GM12878 (cell line): ENCODE measurements at regions not wholly inside any gene's neighbourhood (a gene's known extent, or its start where the extent isn't known, plus 50 kb on each side); places are given as distances from the start of the nearest gene placed in this dataset.

ENCODE experiments used
- ATAC-seq: fragments of 200-7000 bp; cut with Tn5 transposase; 3 replicates; pipeline ENCODE4 v1.9.1; 2020; ENCODE audit warnings: mild to moderate bottlenecking, moderate library complexity
- BruUV-seq: library from RNA; stranded (reverse); fragments of 400-500 nt; replicated peaks from 2 replicates; lab custom pipeline; 2021; lab: Mats Ljungman, UMichigan
- CTCF ChIA-PET: fragments of 300-600 bp; sonication (Branson Sonifier 250); formaldehyde crosslinking; extraction: SDS; loops from one replicate; lab custom pipeline; 2021; ENCODE audit warnings: inconsistent platforms; lab: Yijun Ruan, JAX
- POLR2A ChIA-PET: fragments of 350-600 bp; formaldehyde crosslinking; extraction: SDS; loops from one replicate; lab custom pipeline; 2021; ENCODE audit warnings: inconsistent platforms; lab: Charles Lee
- RAD21 ChIA-PET: fragments of 300-600 bp; sonication (Branson Sonifier 250); formaldehyde crosslinking; loops from one replicate; lab custom pipeline; 2023; ENCODE audit warnings: antibody characterized with exemption; ENCODE audit not compliant: unreplicated experiment; lab: Charles Lee
- SMC1A ChIA-PET: fragments of 300-600 bp; sonication (Branson Sonifier 250); formaldehyde crosslinking; loops from one replicate; lab custom pipeline; 2023; ENCODE audit not compliant: unreplicated experiment, uncharacterized antibody; lab: Charles Lee
- DNase-seq: peaks from one replicate; pipeline ENCODE4 v3.0.0-alpha.2; 2011; ENCODE audit warnings: low read depth, low spot score
- FAIRE-seq: peaks from 3 replicates; lab custom pipeline; 2011; peaks lifted over from hg19 to GRCh38; lab: Jason Lieb, UNC
- H2AFZ ChIP-seq: 2 replicates; pipeline ENCODE4 v1.6.0; 2011; ENCODE audit warnings: low read depth, low read length, control low read depth; ENCODE audit not compliant: control insufficient read depth
- H3K27ac ChIP-seq: 2 replicates; pipeline ENCODE4 v1.5.1; 2011; ENCODE audit warnings: control low read depth; ENCODE audit not compliant: control insufficient read depth, insufficient read depth
- H3K27me3 ChIP-seq, 2 experiments: replicated peaks in 1 of 2; 2 replicates each; pipeline versions ENCODE4 v1.6.0 to v1.6.1; 2011; ENCODE audit warnings: low read length in 1 of 2; ENCODE audit not compliant: control insufficient read depth in 2 of 2, insufficient read depth in 2 of 2
- H3K36me3 ChIP-seq, 2 experiments: 2 replicates each; pipeline ENCODE4 v1.5.1; 2011; ENCODE audit warnings: low read length in 1 of 2; ENCODE audit not compliant: control insufficient read depth in 2 of 2, insufficient read depth in 2 of 2
- H3K4me1 ChIP-seq: 2 replicates; pipeline ENCODE4 v1.6.1; 2011; ENCODE audit warnings: mild to moderate bottlenecking, low read length, moderate library complexity, mixed read lengths; ENCODE audit not compliant: control insufficient read depth, insufficient read depth
- H3K4me2 ChIP-seq: 2 replicates; pipeline ENCODE4 v1.6.0; 2011; ENCODE audit warnings: control low read depth; ENCODE audit not compliant: control insufficient read depth, insufficient read depth
- H3K4me3 ChIP-seq: fragments of 200-600 bp; sonication (generic); 2 replicates; pipeline ENCODE4 v1.5.1; 2016
- H3K79me2 ChIP-seq: 2 replicates; pipeline ENCODE4 v1.6.0; 2011; ENCODE audit warnings: low read length; ENCODE audit not compliant: control insufficient read depth, insufficient read depth
- H3K9ac ChIP-seq: 2 replicates; pipeline ENCODE4 v1.8.0; 2011; ENCODE audit warnings: low read length, control low read depth, mixed read lengths; ENCODE audit not compliant: control insufficient read depth, insufficient read depth
- H3K9me3 ChIP-seq: replicated peaks from 3 replicates; pipeline ENCODE4 v1.5.1; 2011; ENCODE audit warnings: mild to moderate bottlenecking, low read length; ENCODE audit not compliant: control insufficient read depth, insufficient read depth
- H4K20me1 ChIP-seq: 2 replicates; pipeline ENCODE4 v1.6.0; 2011; ENCODE audit not compliant: control insufficient read depth, insufficient read depth
- BCLAF1 ChIP-seq: fragments of 450-650 bp; IDR thresholded peaks from 2 replicates; pipeline ENCODE4 v1.6.1; 2017; ENCODE audit warnings: antibody characterized with exemption, mild to moderate bottlenecking, moderate library complexity
- CEBPZ ChIP-seq: fragments of 150-350 bp; IDR thresholded peaks from 2 replicates; pipeline ENCODE4 v1.6.1; 2016; ENCODE audit warnings: low read depth, low read length
- CREM ChIP-seq: IDR thresholded peaks from 2 replicates; pipeline ENCODE4 v1.6.1; 2014; ENCODE audit warnings: antibody characterized with exemption, low read depth
- EED ChIP-seq: sonication (generic); IDR thresholded peaks from 2 replicates; pipeline ENCODE4 v1.6.1; 2016; ENCODE audit warnings: antibody characterized with exemption, low read depth
- HDAC6 ChIP-seq: fragments of 200-600 bp; sonication (generic); IDR thresholded peaks from one replicate; pipeline ENCODE4 v1.8.0; 2017; ENCODE audit warnings: antibody characterized with exemption; ENCODE audit not compliant: unreplicated experiment
- HDGF ChIP-seq: fragments of 450-650 bp; IDR thresholded peaks from 2 replicates; pipeline ENCODE4 v1.6.1; 2016; ENCODE audit warnings: antibody characterized with exemption
- KAT2A ChIP-seq: conservative IDR thresholded peaks from 2 replicates; pipeline ENCODE4 v1.6.1; 2011; ENCODE audit warnings: low read depth, low read length; ENCODE audit not compliant: control insufficient read depth
- KDM1A ChIP-seq: fragments of 200-600 bp; sonication (generic); IDR thresholded peaks from 2 replicates; pipeline ENCODE4 v1.6.1; 2016; ENCODE audit warnings: borderline replicate concordance
- NBN ChIP-seq: fragments of 450-650 bp; IDR thresholded peaks from 2 replicates; pipeline ENCODE4 v1.6.1; 2016
- NFYB ChIP-seq: IDR thresholded peaks from 2 replicates; pipeline ENCODE4 v1.6.1; 2011; ENCODE audit warnings: low read depth, mild to moderate bottlenecking, low read length, improper control_type of control experiment, moderate library complexity; ENCODE audit not compliant: insufficient read depth
- POLR2AphosphoS2 ChIP-seq: IDR thresholded peaks from 2 replicates; pipeline ENCODE4 v1.6.1; 2011; ENCODE audit warnings: low read depth, mild to moderate bottlenecking, low read length, improper control_type of control experiment, moderate library complexity
- RUNX3 ChIP-seq: IDR thresholded peaks from 2 replicates; pipeline ENCODE4 v1.6.1; 2012; ENCODE audit warnings: low read length, inconsistent platforms
- SREBF2 ChIP-seq: IDR thresholded peaks from 2 replicates; pipeline ENCODE4 v1.6.1; 2012; ENCODE audit warnings: mild to moderate bottlenecking, low read length
- STAT1 ChIP-seq: fragments of 450-650 bp; conservative IDR thresholded peaks from 2 replicates; pipeline ENCODE4 v1.6.1; 2014; ENCODE audit warnings: antibody characterized with exemption, mild to moderate bottlenecking
- STAT3 ChIP-seq: IDR thresholded peaks from 2 replicates; pipeline ENCODE4 v1.6.1; 2011; ENCODE audit warnings: low read depth, low read length, improper control_type of control experiment
- ZNF592 ChIP-seq: fragments of 450-650 bp; IDR thresholded peaks from 2 replicates; pipeline ENCODE4 v1.6.1; 2017; ENCODE audit warnings: mild to moderate bottlenecking, moderate library complexity
- WGBS: methylation state at CpG from one replicate; pipeline ENCODE4 v1.1.6; 2016; ENCODE audit warnings: low lambda C conversion rate; ENCODE audit not compliant: insufficient replicate concordance, insufficient coverage; ENCODE audit errors: missing lambda C conversion rate; 5-methylcytosine and 5-hydroxymethylcytosine counted together
- in situ Hi-C: fragments of 300-500 bp; cut with MboI; formaldehyde crosslinking; loops from 9 replicates; pipeline ENCODE4 v1.14.3; 2018; ENCODE audit warnings: mixed read lengths
- intact Hi-C: fragments of 100-400 bp; cut with micrococcal nuclease; formaldehyde crosslinking; loops from one replicate; pipeline ENCODE4 v1.14.2; 2022; ENCODE audit not compliant: unreplicated experiment

- RAD21 ChIA-PET, result no interaction called here
- H4K20me1 ChIP-seq, result no peaks in the 10 kb centered on the region
- H3K79me2 ChIP-seq, result no peaks in the 10 kb centered on the region
- no peak overlapping the region for H3K4me3 ChIP-seq
- no TSS peak for BruUV-seq
- H3K27ac ChIP-seq, result no peak overlapping the region
- SMC1A ChIA-PET, result no interaction called here
- WGBS, result 57% methylated on average over 6 of the region's 6 CpGs
- in situ Hi-C loops (no loop called here), intact Hi-C loops (no loop called here)
- H2AFZ ChIP-seq, result no peak overlapping the region
- H3K4me1 ChIP-seq, result no peaks in the 10 kb centered on the region
- CTCF ChIA-PET, result interaction anchor here (1.0 kb wide), 1 partner anchor 12 kb away, joined by 3 read pairs; no protein-coding TSS in a partner anchor
- POLR2A ChIA-PET, result no interaction called here
- ATAC-seq (no peak), FAIRE-seq (no peak), DNase-seq (no peak)
- no peak overlapping the region for H3K9ac ChIP-seq
- no peaks in the 10 kb centered on the region for H3K9me3 ChIP-seq
- no peak overlapping the region for H3K4me2 ChIP-seq
- peaks cover 0 to 2% of the 10 kb centered on the region in 2 experiments; a peak in 1 of 4 replicates for H3K27me3 ChIP-seq
- no peaks in the 10 kb centered on the region for H3K36me3 ChIP-seq
- TF ChIP-seq STAT3 (no peak), RUNX3 (no peak), KDM1A (no peak), CEBPZ (no peak), BCLAF1 (no peak), STAT1 (no peak), HDGF (no peak), ZNF592 (no peak), POLR2AphosphoS2 (no peak), KAT2A (no peak), EED (no peak), CREM (no peak), HDAC6 (no peak), NFYB (no peak), NBN (no peak), SREBF2 (no peak)
Measured at GRCh38 chr6:106005954-106006353, 80.2 kb upstream of the PRDM1 start.
